CD4-positive, alpha-beta T cell (primary cell): ENCODE measurements at regions not wholly inside any gene's neighbourhood (a gene's known extent, or its start where the extent isn't known, plus 50 kb on each side); places are given as distances from the start of the nearest gene placed in this dataset.

ENCODE experiments used
- ATAC-seq: fragments of 200-7000 bp; cut with Tn5 transposase; one replicate; pipeline ENCODE4 v1.10.0; 2022; ENCODE audit warnings: mild to moderate bottlenecking; ENCODE audit not compliant: poor library complexity
- CTCF ChIA-PET: fragments of 350-600 bp; sonication (Branson Sonifier 250); formaldehyde crosslinking; loops from one replicate; lab custom pipeline; 2021; ENCODE audit warnings: antibody characterized with exemption, inconsistent platforms; lab: Charles Lee
- POLR2A ChIA-PET: fragments of 350-600 bp; sonication (Branson Sonifier 250); formaldehyde crosslinking; loops from one replicate; lab custom pipeline; 2021; ENCODE audit warnings: antibody characterized with exemption, inconsistent platforms; lab: Charles Lee
- DNase-seq, 14 experiments: peaks; one replicate each; pipeline ENCODE4 v3.0.0-alpha.2; 2013 to 2020; ENCODE audit warnings: mixed read lengths in 2 of 14
- H3K27ac ChIP-seq, 2 donors: one replicate each; pipeline versions ENCODE4 v1.5.1 to v1.7.0; 2013; ENCODE audit warnings: low read length in 2 of 2, low read depth in 1 of 2, mild to moderate bottlenecking in 1 of 2
- H3K27me3 ChIP-seq, 2 experiments: 1 replicate in 1 of 2; 2 replicates in 1 of 2; pipeline versions ENCODE4 v1.6.1 to v1.7.0; 2013; ENCODE audit warnings: low read length in 2 of 2, control low read depth in 1 of 2, mild to moderate bottlenecking in 1 of 2, moderate library complexity in 1 of 2; ENCODE audit not compliant: insufficient read depth in 2 of 2, control insufficient read depth in 1 of 2
- H3K36me3 ChIP-seq: one replicate; pipeline ENCODE4 v1.6.1; 2013; ENCODE audit warnings: low read length, control low read depth; ENCODE audit not compliant: insufficient read depth
- H3K4me1 ChIP-seq: one replicate; pipeline ENCODE4 v1.6.1; 2013; ENCODE audit warnings: low read length, control low read depth; ENCODE audit not compliant: insufficient read depth
- H3K4me3 ChIP-seq: one replicate; pipeline ENCODE4 v1.5.1; 2013; ENCODE audit warnings: mild to moderate bottlenecking, low read length, moderate library complexity
- H3K9me3 ChIP-seq, 2 experiments: 1 replicate in 1 of 2; 2 replicates in 1 of 2; pipeline versions ENCODE4 v1.6.1 to v1.7.0; 2013; ENCODE audit warnings: low read length in 2 of 2, mild to moderate bottlenecking in 2 of 2, control low read depth in 1 of 2, moderate library complexity in 1 of 2; ENCODE audit not compliant: control insufficient read depth in 1 of 2, insufficient read depth in 1 of 2
- H3K27ac Mint-ChIP-seq: one replicate; pipeline ENCODE4 v1.8.0; 2020; ENCODE audit warnings: mixed read lengths
- H3K27me3 Mint-ChIP-seq: one replicate; pipeline ENCODE4 v1.8.0; 2021; ENCODE audit warnings: mixed read lengths
- H3K36me3 Mint-ChIP-seq: one replicate; pipeline ENCODE4 v1.8.0; 2021; ENCODE audit warnings: low read depth, mixed read lengths
- H3K4me1 Mint-ChIP-seq: one replicate; pipeline ENCODE4 v1.8.0; 2021; ENCODE audit warnings: low read depth, mixed read lengths
- H3K4me3 Mint-ChIP-seq: one replicate; pipeline ENCODE4 v1.8.0; 2020; ENCODE audit warnings: mild to moderate bottlenecking, mixed read lengths
- H3K9me3 Mint-ChIP-seq: one replicate; pipeline ENCODE4 v1.8.0; 2020; ENCODE audit warnings: mixed read lengths
- intact Hi-C, 2 experiments: fragments of 100-400 bp; cut with DNase I in 1 of 2; cut with micrococcal nuclease in 1 of 2; formaldehyde crosslinking; loops; one replicate each; pipeline versions ENCODE4 v1.15.1 to v1.9.0; 2023 to 2025; cut with DNase I, micrococcal nuclease
- TF ChIP-seq, protein P1 (sequence below): fragments of 200-600 bp; IDR thresholded peaks from one replicate; pipeline ENCODE4 v1.8.0; 2022; ENCODE audit warnings: antibody characterized with exemption, mild to moderate bottlenecking

DNA sequence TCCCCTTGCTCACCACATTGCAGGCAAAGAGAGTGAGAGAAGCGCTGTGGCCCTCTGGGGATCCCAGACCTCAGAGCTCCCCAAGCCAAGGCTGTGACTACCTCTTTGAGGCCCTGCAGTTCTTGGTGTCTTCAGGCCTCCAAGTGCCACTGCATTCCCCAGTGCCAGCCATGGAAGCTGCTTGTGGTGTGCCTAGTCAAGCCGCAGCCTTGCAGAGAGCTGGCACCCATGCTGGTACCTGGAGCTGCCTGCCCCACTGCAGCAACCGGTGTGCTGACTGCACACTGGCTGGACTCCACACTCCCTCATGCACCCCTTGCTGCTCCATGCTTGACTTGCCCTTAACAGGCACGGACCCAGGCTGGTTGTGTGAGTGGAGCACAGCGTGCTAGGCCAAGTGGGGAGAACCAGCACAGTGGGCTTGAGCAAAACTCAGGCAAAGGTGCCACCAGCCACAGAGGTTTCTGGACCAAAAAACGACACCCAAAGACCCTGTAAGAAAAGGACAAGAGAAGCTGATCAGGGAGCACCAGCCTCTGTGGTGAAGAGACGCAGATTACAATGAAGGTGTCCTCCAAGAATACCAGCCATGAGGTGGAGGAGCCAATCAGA, 113.5 kb upstream of the TMEM18 start:
- ChIA-PET POLR2A (no interaction called here), CTCF (no interaction called here)
- no peak overlapping the region for H3K4me3 ChIP-seq
- Mint-ChIP-seq H3K27ac (no peak overlapping the region), H3K4me1 (no peaks in the 10 kb centered on the region), H3K9me3 (no peaks in the 10 kb centered on the region), H3K27me3 (no peaks in the 10 kb centered on the region), H3K36me3 (no peaks in the 10 kb centered on the region), H3K4me3 (no peak overlapping the region)
- intact Hi-C loops: no loop called here
- no peak for DNase-seq
- H3K36me3 ChIP-seq: no peaks in the 10 kb centered on the region
- H3K4me1 ChIP-seq: no peaks in the 10 kb centered on the region
- peaks cover 0 to 15% of the 10 kb centered on the region in 2 experiments for H3K9me3 ChIP-seq
- no peak overlapping the region for H3K27ac ChIP-seq
- H3K27me3 ChIP-seq: no peaks in the 10 kb centered on the region
- no peak for ATAC-seq
- TF ChIP-seq, protein P1, sequence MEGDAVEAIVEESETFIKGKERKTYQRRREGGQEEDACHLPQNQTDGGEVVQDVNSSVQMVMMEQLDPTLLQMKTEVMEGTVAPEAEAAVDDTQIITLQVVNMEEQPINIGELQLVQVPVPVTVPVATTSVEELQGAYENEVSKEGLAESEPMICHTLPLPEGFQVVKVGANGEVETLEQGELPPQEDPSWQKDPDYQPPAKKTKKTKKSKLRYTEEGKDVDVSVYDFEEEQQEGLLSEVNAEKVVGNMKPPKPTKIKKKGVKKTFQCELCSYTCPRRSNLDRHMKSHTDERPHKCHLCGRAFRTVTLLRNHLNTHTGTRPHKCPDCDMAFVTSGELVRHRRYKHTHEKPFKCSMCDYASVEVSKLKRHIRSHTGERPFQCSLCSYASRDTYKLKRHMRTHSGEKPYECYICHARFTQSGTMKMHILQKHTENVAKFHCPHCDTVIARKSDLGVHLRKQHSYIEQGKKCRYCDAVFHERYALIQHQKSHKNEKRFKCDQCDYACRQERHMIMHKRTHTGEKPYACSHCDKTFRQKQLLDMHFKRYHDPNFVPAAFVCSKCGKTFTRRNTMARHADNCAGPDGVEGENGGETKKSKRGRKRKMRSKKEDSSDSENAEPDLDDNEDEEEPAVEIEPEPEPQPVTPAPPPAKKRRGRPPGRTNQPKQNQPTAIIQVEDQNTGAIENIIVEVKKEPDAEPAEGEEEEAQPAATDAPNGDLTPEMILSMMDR: no peak

DNA sequence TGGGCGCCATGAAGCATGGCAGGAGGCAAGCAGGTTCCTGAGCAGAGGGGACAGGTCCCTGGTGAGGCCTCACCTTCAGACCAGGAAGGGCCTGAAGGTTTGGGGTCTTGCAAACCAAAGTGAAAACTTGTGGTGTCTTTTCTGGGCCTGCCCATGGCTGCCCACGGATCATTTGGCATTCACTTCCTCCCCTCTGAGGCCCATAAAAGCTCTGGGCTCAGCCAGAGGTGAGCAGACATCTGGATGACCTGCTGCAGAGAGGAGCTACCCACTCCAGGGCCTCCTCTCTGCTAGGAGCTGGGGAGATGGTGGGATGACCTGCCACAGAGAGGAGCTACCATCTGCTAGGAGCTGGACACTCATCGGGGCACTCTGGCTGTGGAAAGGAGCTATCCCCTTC, 112.9 kb upstream of the TMEM18 start:
- no peak overlapping the region for H3K27ac Mint-ChIP-seq
- Histone ChIP-seq H3K4me3 (no peak overlapping the region), H3K9me3 (peaks cover 0 to 15% of the 10 kb centered on the region in 2 experiments), H3K27me3 (no peaks in the 10 kb centered on the region), H3K4me1 (no peaks in the 10 kb centered on the region), H3K36me3 (no peaks in the 10 kb centered on the region), H3K27ac (no peak overlapping the region)
- no peaks in the 10 kb centered on the region for H3K36me3 Mint-ChIP-seq
- no peak overlapping the region for H3K4me3 Mint-ChIP-seq
- no peaks in the 10 kb centered on the region for H3K27me3 Mint-ChIP-seq
- H3K9me3 Mint-ChIP-seq: no peaks in the 10 kb centered on the region
- intact Hi-C loops: no loop called here
- no peak for DNase-seq
- TF ChIP-seq, protein P1: no peak
- POLR2A ChIA-PET: no interaction called here
- ATAC-seq: no peak
- H3K4me1 Mint-ChIP-seq: no peaks in the 10 kb centered on the region
- CTCF ChIA-PET: no interaction called here

DNA sequence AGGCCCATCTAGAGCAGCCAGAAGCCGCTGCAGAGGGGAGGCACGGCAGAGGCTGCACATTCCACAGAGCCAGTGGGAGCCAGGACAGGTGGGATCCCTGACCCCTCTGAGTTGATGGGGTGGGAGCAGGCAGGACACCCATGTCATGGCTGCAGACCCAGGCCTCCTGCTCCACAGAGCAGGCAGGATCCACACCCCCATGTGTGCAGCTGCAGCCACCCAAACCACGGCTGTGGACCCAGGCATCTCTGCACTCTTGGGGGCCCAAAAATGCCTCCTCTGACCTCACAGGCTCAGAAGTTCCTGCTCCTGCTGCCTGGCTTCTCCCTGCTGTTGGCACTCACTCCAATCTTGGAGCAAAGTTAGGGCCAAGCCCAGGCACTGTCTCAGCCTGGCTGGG, 112.3 kb upstream of the TMEM18 start:
- intact Hi-C loops: no loop called here
- no peaks in the 10 kb centered on the region for H3K27me3 Mint-ChIP-seq
- ChIA-PET CTCF (no interaction called here), POLR2A (no interaction called here)
- no peaks in the 10 kb centered on the region for H3K4me1 Mint-ChIP-seq
- no peak overlapping the region for H3K4me3 Mint-ChIP-seq
- Histone ChIP-seq H3K9me3 (peaks cover 0 to 15% of the 10 kb centered on the region in 2 experiments), H3K27ac (no peak overlapping the region), H3K36me3 (no peaks in the 10 kb centered on the region), H3K4me1 (no peaks in the 10 kb centered on the region), H3K27me3 (no peaks in the 10 kb centered on the region), H3K4me3 (no peak overlapping the region)
- TF ChIP-seq, protein P1: no peak
- no peak for ATAC-seq
- H3K9me3 Mint-ChIP-seq: no peaks in the 10 kb centered on the region
- H3K36me3 Mint-ChIP-seq: no peaks in the 10 kb centered on the region
- H3K27ac Mint-ChIP-seq: no peak overlapping the region
- no peak for DNase-seq
